ENCODE measurements at regions not wholly inside any gene's neighbourhood (a gene's known extent, or its start where the extent isn't known, plus 50 kb on each side); places are given as distances from the start of the nearest gene placed in this dataset.

GRCh38 chr18:11245879-11246278 lies 96.5 kb upstream of the PIEZO2 start:
- Histone ChIP-seq H3K4me2 (no peak overlapping the region), H3K9ac (no peak overlapping the region), H3K9me3 (no peaks in the 10 kb centered on the region; the same call in 1 of the 2 replicates), H3K79me2 (ENCODE audit: insufficient read depth) (no peaks in the 10 kb centered on the region), H3F3A (replicated peaks; ENCODE audit: insufficient read depth) (no peaks in the 10 kb centered on the region), H2AFZ (ENCODE audit: low read depth) (no peak overlapping the region), H3K27me3 (ENCODE audit: insufficient read depth) (no peaks in the 10 kb centered on the region), H3K4me1 (ENCODE audit: control insufficient read depth in 1 of 2, insufficient read depth in 2 of 2, low read depth in 1 of 2, low read length in 1 of 2) (no peaks in the 10 kb centered on the region), H3K27ac (ENCODE audit: low read depth in 2 of 2, low read length in 1 of 2) (no peak overlapping the region), H3K36me3 (replicated peaks in 1 of 2; ENCODE audit: control insufficient read depth in 1 of 2, insufficient read depth in 2 of 2, low read length in 1 of 2) (no peaks in the 10 kb centered on the region), H3K9me2 (no peaks in the 10 kb centered on the region), H3K4me3 (ENCODE audit: low read depth in 2 of 2, low read length in 1 of 2) (no peak overlapping the region), H4K20me1 (ENCODE audit: insufficient read depth) (no peaks in the 10 kb centered on the region)
- POLR2A ChIA-PET: no interaction called here
- CTCF ChIA-PET: interaction anchor here (1.5 to 2.2 kb wide), 2 partner anchors 11 to 65 kb away, joined by 5 read pairs; no protein-coding TSS in a partner anchor
- DNase-seq: no peak
- 17% methylated on average over 2 of the region's 2 CpGs for WGBS (ENCODE audit: low lambda C conversion rate)
- TF ChIP-seq FOXM1 (IDR thresholded peaks at IDR 0.05; ENCODE audit: low read depth) (no peak), GABPA (IDR thresholded peaks at IDR 0.05; ENCODE audit: low read depth) (no peak), SIN3A (IDR thresholded peaks at IDR 0.05; ENCODE audit: borderline replicate concordance, low read depth, low read length) (no peak), TCF12 (IDR thresholded peaks at IDR 0.05) (no peak), EZH2phosphoT487 (IDR thresholded peaks at IDR 0.05; ENCODE audit: borderline replicate concordance, low read depth) (no peak), RCOR1 (IDR thresholded peaks at IDR 0.05; ENCODE audit: low read length) (no peak), ELF1 (IDR thresholded peaks at IDR 0.05) (no peak), POLR2AphosphoS5 (IDR thresholded peaks at IDR 0.05; ENCODE audit: low read depth, low read length) (no peak), NRF1 (IDR thresholded peaks at IDR 0.05; ENCODE audit: low read depth, low read length) (no peak), USF2 (IDR thresholded peaks at IDR 0.05; ENCODE audit: borderline replicate concordance, low read depth, low read length) (no peak), CTCF (IDR thresholded peaks at IDR 0.05) (no peak), RAD21 (IDR thresholded peaks at IDR 0.05; ENCODE audit: low read length) (no peak), FOSL2 (IDR thresholded peaks at IDR 0.05; ENCODE audit: borderline replicate concordance, low read depth) (no peak), RFX5 (IDR thresholded peaks at IDR 0.05; ENCODE audit: low read length) (no peak)

- Histone ChIP-seq H3K27ac (ENCODE audit: low read depth in 2 of 2, low read length in 1 of 2) (no peak overlapping the region), H3K27me3 (ENCODE audit: insufficient read depth) (no peaks in the 10 kb centered on the region), H3K79me2 (ENCODE audit: insufficient read depth) (no peaks in the 10 kb centered on the region), H3F3A (replicated peaks; ENCODE audit: insufficient read depth) (no peaks in the 10 kb centered on the region), H3K9ac (no peak overlapping the region), H3K4me2 (no peak overlapping the region), H3K4me1 (ENCODE audit: control insufficient read depth in 1 of 2, insufficient read depth in 2 of 2, low read depth in 1 of 2, low read length in 1 of 2) (no peaks in the 10 kb centered on the region), H3K9me3 (no peaks in the 10 kb centered on the region; the same call in none of the 2 replicates), H2AFZ (ENCODE audit: low read depth) (no peak overlapping the region), H4K20me1 (ENCODE audit: insufficient read depth) (no peaks in the 10 kb centered on the region), H3K36me3 (replicated peaks in 1 of 2; ENCODE audit: control insufficient read depth in 1 of 2, insufficient read depth in 2 of 2, low read length in 1 of 2) (no peaks in the 10 kb centered on the region), H3K9me2 (no peaks in the 10 kb centered on the region), H3K4me3 (ENCODE audit: low read depth in 2 of 2, low read length in 1 of 2) (no peak overlapping the region)
- POLR2A ChIA-PET: no interaction called here
- CTCF ChIA-PET: no interaction called here
- no peak for TF ChIP-seq NRF1 (IDR thresholded peaks at IDR 0.05; ENCODE audit: low read depth, low read length)
- no peak for TF ChIP-seq EP300 (IDR thresholded peaks at IDR 0.05; ENCODE audit: borderline replicate concordance in 1 of 2, low read depth in 1 of 2, low read length in 1 of 2)
- TF ChIP-seq EZH2phosphoT487 (IDR thresholded peaks at IDR 0.05; ENCODE audit: borderline replicate concordance, low read depth): no peak
- TF ChIP-seq RXRA (IDR thresholded peaks at IDR 0.05; ENCODE audit: borderline replicate concordance, low read depth): no peak
- TF ChIP-seq POLR2AphosphoS5 (IDR thresholded peaks at IDR 0.05; ENCODE audit: low read depth, low read length): no peak
- 6% methylated on average over 2 of the region's 2 CpGs for WGBS (ENCODE audit: low lambda C conversion rate)
- DNase-seq: no peak
Measured at GRCh38 chr18:11237484-11237883, 88.1 kb upstream of the PIEZO2 start.
